IMR-90 (cell line): ENCODE measurements at regions not wholly inside any gene's neighbourhood (a gene's known extent, or its start where the extent isn't known, plus 50 kb on each side); places are given as distances from the start of the nearest gene placed in this dataset.

ENCODE experiments used
- CHD1 ChIP-seq: IDR thresholded peaks from 2 replicates; pipeline ENCODE4 v1.6.1; 2012; ENCODE audit warnings: low read depth, low read length, improper control_type of control experiment
- MAFK ChIP-seq: IDR thresholded peaks from 2 replicates; pipeline ENCODE4 v1.6.1; 2012; ENCODE audit warnings: low read depth, low read length, improper control_type of control experiment
- MXI1 ChIP-seq: IDR thresholded peaks from 2 replicates; pipeline ENCODE4 v1.6.1; 2012; ENCODE audit warnings: low read depth, mild to moderate bottlenecking, low read length, moderate library complexity, borderline replicate concordance
- POLR2A ChIP-seq: IDR thresholded peaks from 2 replicates; pipeline ENCODE4 v1.6.1; 2012; ENCODE audit warnings: mild to moderate bottlenecking, low read depth, low read length
- RCOR1 ChIP-seq: IDR thresholded peaks from 2 replicates; pipeline ENCODE4 v1.6.1; 2012; ENCODE audit warnings: mild to moderate bottlenecking, low read length, improper control_type of control experiment; ENCODE audit not compliant: insufficient replicate concordance
- RFX5 ChIP-seq: IDR thresholded peaks from 2 replicates; pipeline ENCODE4 v1.8.0; 2012; ENCODE audit warnings: low read depth, mild to moderate bottlenecking, low read length, moderate library complexity
- SMC3 ChIP-seq: fragments of 150-350 bp; IDR thresholded peaks from 2 replicates; pipeline ENCODE4 v1.6.1; 2016; ENCODE audit warnings: low read depth, mild to moderate bottlenecking, antibody characterized with exemption, low read length, moderate library complexity
- TF ChIP-seq, protein P1 (sequence below): fragments of 150-350 bp; IDR thresholded peaks from 2 replicates; pipeline ENCODE4 v1.6.1; 2017; ENCODE audit warnings: mild to moderate bottlenecking, antibody characterized with exemption, low read length, low read depth
- TF ChIP-seq, protein P2 (sequence below): conservative IDR thresholded peaks from 2 replicates; pipeline ENCODE4 v1.5.1; 2012; ENCODE audit warnings: mild to moderate bottlenecking, low read depth, low read length, improper control_type of control experiment

DNA sequence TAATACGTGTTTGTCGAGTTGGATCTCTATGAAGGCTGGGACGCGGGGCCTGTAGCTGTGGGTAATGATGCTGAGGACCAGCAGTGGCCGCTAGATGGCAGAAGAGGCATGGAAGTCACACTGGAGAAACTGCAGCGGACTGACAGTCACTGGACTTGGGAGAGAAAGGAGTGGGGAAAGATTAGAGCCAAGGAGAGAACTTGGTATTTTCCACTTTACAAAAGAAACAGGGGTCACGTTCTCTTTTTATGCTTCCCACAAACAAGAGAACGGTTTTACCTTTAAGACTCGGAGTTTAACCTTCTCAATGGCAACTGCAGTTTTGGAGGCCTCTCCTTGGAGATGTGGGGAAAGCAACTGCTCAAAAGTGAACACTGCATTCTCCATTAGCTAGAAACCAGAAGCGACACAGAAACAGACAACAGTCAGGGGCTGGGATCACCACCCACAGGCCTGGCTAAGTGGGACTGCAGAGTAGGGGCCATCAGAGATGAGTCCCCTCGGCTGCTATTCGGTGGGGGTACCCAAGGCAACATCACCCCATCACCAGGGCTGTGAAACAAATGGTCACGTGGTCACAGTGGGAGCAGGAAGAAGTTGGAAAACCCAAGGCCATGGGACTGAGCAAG, 51.1 kb upstream of the EDEM3 start:
- TF ChIP-seq, protein P1, sequence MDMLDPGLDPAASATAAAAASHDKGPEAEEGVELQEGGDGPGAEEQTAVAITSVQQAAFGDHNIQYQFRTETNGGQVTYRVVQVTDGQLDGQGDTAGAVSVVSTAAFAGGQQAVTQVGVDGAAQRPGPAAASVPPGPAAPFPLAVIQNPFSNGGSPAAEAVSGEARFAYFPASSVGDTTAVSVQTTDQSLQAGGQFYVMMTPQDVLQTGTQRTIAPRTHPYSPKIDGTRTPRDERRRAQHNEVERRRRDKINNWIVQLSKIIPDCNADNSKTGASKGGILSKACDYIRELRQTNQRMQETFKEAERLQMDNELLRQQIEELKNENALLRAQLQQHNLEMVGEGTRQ: no peak
- TF ChIP-seq MXI1: no peak
- TF ChIP-seq POLR2A: 0 out of 2 replicates have a peak, but pooled peaks have one; percentile 50
- peak; percentile 99 for TF ChIP-seq SMC3
- TF ChIP-seq, protein P2, sequence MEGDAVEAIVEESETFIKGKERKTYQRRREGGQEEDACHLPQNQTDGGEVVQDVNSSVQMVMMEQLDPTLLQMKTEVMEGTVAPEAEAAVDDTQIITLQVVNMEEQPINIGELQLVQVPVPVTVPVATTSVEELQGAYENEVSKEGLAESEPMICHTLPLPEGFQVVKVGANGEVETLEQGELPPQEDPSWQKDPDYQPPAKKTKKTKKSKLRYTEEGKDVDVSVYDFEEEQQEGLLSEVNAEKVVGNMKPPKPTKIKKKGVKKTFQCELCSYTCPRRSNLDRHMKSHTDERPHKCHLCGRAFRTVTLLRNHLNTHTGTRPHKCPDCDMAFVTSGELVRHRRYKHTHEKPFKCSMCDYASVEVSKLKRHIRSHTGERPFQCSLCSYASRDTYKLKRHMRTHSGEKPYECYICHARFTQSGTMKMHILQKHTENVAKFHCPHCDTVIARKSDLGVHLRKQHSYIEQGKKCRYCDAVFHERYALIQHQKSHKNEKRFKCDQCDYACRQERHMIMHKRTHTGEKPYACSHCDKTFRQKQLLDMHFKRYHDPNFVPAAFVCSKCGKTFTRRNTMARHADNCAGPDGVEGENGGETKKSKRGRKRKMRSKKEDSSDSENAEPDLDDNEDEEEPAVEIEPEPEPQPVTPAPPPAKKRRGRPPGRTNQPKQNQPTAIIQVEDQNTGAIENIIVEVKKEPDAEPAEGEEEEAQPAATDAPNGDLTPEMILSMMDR: peak; percentile 96
- no peak for TF ChIP-seq RFX5
- no peak for TF ChIP-seq MAFK
- no peak for TF ChIP-seq RCOR1
- peak; percentile 58; the same call in 1 of the 2 replicates for TF ChIP-seq CHD1
